ENCODE measurements at regions not wholly inside any gene's neighbourhood (a gene's known extent, or its start where the extent isn't known, plus 50 kb on each side); places are given as distances from the start of the nearest gene placed in this dataset.

GRCh38 chr5:136484808-136485325 is 119.5 kb upstream of the TRPC7 start:
- Histone ChIP-seq H3K9me3 (replicated peaks) (no peaks in the 10 kb centered on the region), H3K27me3 (ENCODE audit: low read depth) (peaks cover 11% of the 10 kb centered on the region), H3K36me3 (no peaks in the 10 kb centered on the region), H3K4me3 (no peak overlapping the region), H3K4me1 (no peaks in the 10 kb centered on the region), H3K27ac (replicated peaks) (no peak overlapping the region)
- DNase-seq, result no peak
- no peak for TF ChIP-seq CTCF (IDR thresholded peaks at IDR 0.05; ENCODE audit: borderline replicate concordance)
- intact Hi-C loops (cut with micrococcal nuclease), result no loop called here

GRCh38 chr5:136482206-136482605 is 116.9 kb upstream of the TRPC7 start:
- TF ChIP-seq CTCF (IDR thresholded peaks at IDR 0.05; ENCODE audit: borderline replicate concordance), result no peak
- H3K27me3 ChIP-seq (ENCODE audit: low read depth), result peaks cover 11% of the 10 kb centered on the region
- no peak overlapping the region for H3K4me3 ChIP-seq
- no peaks in the 10 kb centered on the region for H3K9me3 ChIP-seq (replicated peaks)
- DNase-seq, result no peak
- H3K27ac ChIP-seq (replicated peaks), result no peak overlapping the region
- no peaks in the 10 kb centered on the region for H3K4me1 ChIP-seq
- no peaks in the 10 kb centered on the region for H3K36me3 ChIP-seq
- intact Hi-C loops (cut with micrococcal nuclease), result no loop called here

GRCh38 chr5:136474466-136474865 is 109.1 kb upstream of the TRPC7 start:
- no peaks in the 10 kb centered on the region for H3K4me1 ChIP-seq
- no peak for DNase-seq
- no peak overlapping the region for H3K27ac ChIP-seq (replicated peaks)
- H3K27me3 ChIP-seq (ENCODE audit: low read depth), result peaks cover 6% of the 10 kb centered on the region
- intact Hi-C loops (cut with micrococcal nuclease), result no loop called here
- H3K4me3 ChIP-seq, result no peak overlapping the region
- TF ChIP-seq CTCF (IDR thresholded peaks at IDR 0.05; ENCODE audit: borderline replicate concordance), result no peak
- H3K9me3 ChIP-seq (replicated peaks), result peaks cover 40% of the 10 kb centered on the region
- H3K36me3 ChIP-seq, result no peaks in the 10 kb centered on the region

- H3K27ac ChIP-seq (replicated peaks), result no peak overlapping the region
Observed at GRCh38 chr5:136467632-136468031, 102.3 kb upstream of the TRPC7 start.

GRCh38 chr5:136466041-136466415 is 100.7 kb upstream of the TRPC7 start:
- no peaks in the 10 kb centered on the region for H3K4me1 ChIP-seq
- TF ChIP-seq CTCF (IDR thresholded peaks at IDR 0.05; ENCODE audit: borderline replicate concordance), result no peak
- H3K27me3 ChIP-seq (ENCODE audit: low read depth), result peaks cover 20% of the 10 kb centered on the region
- peaks cover under 1% of the 10 kb centered on the region for H3K9me3 ChIP-seq (replicated peaks)
- no peak overlapping the region for H3K4me3 ChIP-seq
- DNase-seq, result no peak
- intact Hi-C loops (cut with micrococcal nuclease), result no loop called here
- no peak overlapping the region for H3K27ac ChIP-seq (replicated peaks)
- no peaks in the 10 kb centered on the region for H3K36me3 ChIP-seq

More at GRCh38 chr5:136467632-136468031, 102.3 kb upstream of the TRPC7 start:
- no peak for DNase-seq
- no peaks in the 10 kb centered on the region for H3K36me3 ChIP-seq
- H3K9me3 ChIP-seq (replicated peaks), result peaks cover 12% of the 10 kb centered on the region
- no peak overlapping the region for H3K4me3 ChIP-seq
- H3K27me3 ChIP-seq (ENCODE audit: low read depth), result peaks cover 20% of the 10 kb centered on the region
- intact Hi-C loops (cut with micrococcal nuclease), result no loop called here
- no peaks in the 10 kb centered on the region for H3K4me1 ChIP-seq
- TF ChIP-seq CTCF (IDR thresholded peaks at IDR 0.05; ENCODE audit: borderline replicate concordance), result no peak
